Left lung (tissue), 4 donors: ENCODE measurements at regions not wholly inside any gene's neighbourhood (a gene's known extent, or its start where the extent isn't known, plus 50 kb on each side); places are given as distances from the start of the nearest gene placed in this dataset.

ENCODE experiments used
- ATAC-seq: fragments of 200-7000 bp; cut with Tn5 transposase; one replicate; pipeline ENCODE4 v1.9.1; 2020; ENCODE audit warnings: moderate library complexity
- DNase-seq, 4 donors: peaks; one replicate each; pipeline ENCODE4 v3.0.0-alpha.2; 2013 to 2020
- H3K27ac ChIP-seq, 2 donors: fragments of 200-600 bp; sonication (generic) in 1 of 2; one replicate each; pipeline versions ENCODE4 v1.5.0 to v1.8.0; 2020 to 2021
- H3K27me3 ChIP-seq, 2 donors: fragments of 200-600 bp; sonication (generic) in 1 of 2; one replicate each; pipeline versions ENCODE4 v1.5.0 to v1.8.0; 2020 to 2021
- H3K36me3 ChIP-seq, 2 donors: fragments of 200-600 bp; sonication (generic) in 1 of 2; one replicate each; pipeline versions ENCODE4 v1.5.0 to v1.8.0; 2020 to 2021
- H3K4me1 ChIP-seq, 2 donors: fragments of 200-600 bp; one replicate each; pipeline ENCODE4 v1.8.0; 2021
- H3K4me3 ChIP-seq, 2 donors: fragments of 200-600 bp; sonication (generic) in 1 of 2; one replicate each; pipeline versions ENCODE4 v1.5.0 to v1.8.0; 2020 to 2021; ENCODE audit warnings: mild to moderate bottlenecking in 1 of 2
- H3K9me3 ChIP-seq, 2 donors: fragments of 200-600 bp; sonication (generic) in 1 of 2; one replicate each; pipeline versions ENCODE4 v1.5.0 to v1.8.0; 2020 to 2021
- intact Hi-C, 2 donors: fragments of 100-400 bp; cut with DNase I; formaldehyde crosslinking; loops; one replicate each; pipeline versions ENCODE4 v1.11.2 to v1.14.2; 2022
- TF ChIP-seq, protein P1 (sequence below), 2 donors: fragments of 200-600 bp; sonication (generic) in 1 of 2; IDR thresholded peaks; one replicate each; pipeline versions ENCODE4 v1.5.0 to v1.8.0; 2021; ENCODE audit warnings: antibody characterized with exemption in 2 of 2
- donor health status: DM: no; HTN: yes; CAD: no.
- donor health status: DM: no; HTN: no; CAD: no.

DNA sequence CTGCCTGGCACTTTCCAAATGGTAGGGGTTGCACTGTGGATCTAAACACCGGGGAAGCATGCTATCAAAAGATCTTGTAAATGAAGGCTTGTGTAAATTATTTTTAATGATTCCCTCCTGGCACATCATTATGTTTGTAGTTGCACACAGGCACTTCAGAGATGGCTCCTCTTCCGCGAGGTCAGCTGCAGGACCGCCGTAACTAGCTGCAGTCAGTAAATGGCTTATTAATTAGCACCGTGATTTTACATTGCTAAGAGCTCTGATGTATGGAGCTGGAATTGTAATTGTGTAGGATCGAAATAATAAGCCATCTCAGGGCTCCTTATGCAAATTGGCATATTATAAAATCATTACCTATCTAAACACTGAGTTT, 397.6 kb upstream of the IRX1 start:
- peaks cover 8 to 64% of the 10 kb centered on the region in 2 donors for H3K27me3 ChIP-seq
- ATAC-seq, result no peak
- no peaks in the 10 kb centered on the region for H3K9me3 ChIP-seq
- no peak overlapping the region for H3K27ac ChIP-seq
- intact Hi-C loops, result no loop called here
- TF ChIP-seq, protein P1, sequence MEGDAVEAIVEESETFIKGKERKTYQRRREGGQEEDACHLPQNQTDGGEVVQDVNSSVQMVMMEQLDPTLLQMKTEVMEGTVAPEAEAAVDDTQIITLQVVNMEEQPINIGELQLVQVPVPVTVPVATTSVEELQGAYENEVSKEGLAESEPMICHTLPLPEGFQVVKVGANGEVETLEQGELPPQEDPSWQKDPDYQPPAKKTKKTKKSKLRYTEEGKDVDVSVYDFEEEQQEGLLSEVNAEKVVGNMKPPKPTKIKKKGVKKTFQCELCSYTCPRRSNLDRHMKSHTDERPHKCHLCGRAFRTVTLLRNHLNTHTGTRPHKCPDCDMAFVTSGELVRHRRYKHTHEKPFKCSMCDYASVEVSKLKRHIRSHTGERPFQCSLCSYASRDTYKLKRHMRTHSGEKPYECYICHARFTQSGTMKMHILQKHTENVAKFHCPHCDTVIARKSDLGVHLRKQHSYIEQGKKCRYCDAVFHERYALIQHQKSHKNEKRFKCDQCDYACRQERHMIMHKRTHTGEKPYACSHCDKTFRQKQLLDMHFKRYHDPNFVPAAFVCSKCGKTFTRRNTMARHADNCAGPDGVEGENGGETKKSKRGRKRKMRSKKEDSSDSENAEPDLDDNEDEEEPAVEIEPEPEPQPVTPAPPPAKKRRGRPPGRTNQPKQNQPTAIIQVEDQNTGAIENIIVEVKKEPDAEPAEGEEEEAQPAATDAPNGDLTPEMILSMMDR (IDR thresholded peaks at IDR 0.05), result no peak
- no peaks in the 10 kb centered on the region for H3K36me3 ChIP-seq
- H3K4me1 ChIP-seq, result no peaks in the 10 kb centered on the region
- H3K4me3 ChIP-seq, result no peak overlapping the region
- no peak for DNase-seq

DNA sequence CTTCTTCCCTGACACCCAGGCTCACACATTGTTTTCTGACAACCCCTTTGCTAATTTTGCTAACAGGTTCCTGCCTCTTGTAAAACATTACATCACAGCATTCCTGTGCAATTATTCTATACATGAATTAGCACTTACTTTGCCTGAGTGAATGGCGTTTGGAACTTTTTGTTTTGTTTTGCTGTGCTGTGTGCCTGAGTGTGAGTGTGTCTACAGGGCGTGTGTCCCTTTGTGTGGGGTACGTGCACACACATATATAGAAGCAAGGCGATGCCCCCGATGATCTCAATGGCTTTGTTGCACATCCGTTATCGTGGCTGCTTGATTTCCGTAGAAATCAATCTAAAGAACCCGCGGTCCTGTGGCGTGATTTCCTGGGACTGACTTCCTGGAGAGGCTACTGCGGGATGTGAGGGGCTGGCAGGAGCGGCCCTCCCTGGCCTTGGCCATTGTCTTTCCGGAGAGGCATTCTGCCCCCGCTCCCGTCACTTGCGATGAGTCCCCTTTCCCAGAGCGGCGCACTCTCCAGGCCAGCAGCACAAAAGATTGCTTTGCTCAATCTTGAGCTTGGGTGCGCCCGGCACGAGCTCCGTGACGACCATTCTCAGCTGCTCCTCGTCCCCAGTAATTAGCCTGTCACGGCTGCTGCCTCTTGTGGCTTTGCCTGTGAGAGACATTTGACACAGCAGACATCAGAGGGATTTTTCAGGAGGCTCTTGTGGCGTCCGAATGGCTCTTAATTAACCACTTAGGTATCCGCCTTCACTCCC, 398.1 kb upstream of the IRX1 start:
- DNase-seq, result peak in 2 of 4 donors; percentile 19 to 54
- peak; percentile 60 for ATAC-seq
- Histone ChIP-seq H3K9me3 (no peaks in the 10 kb centered on the region), H3K27me3 (peaks cover 8 to 64% of the 10 kb centered on the region in 2 donors), H3K27ac (no peak overlapping the region), H3K4me1 (no peaks in the 10 kb centered on the region), H3K36me3 (no peaks in the 10 kb centered on the region), H3K4me3 (no peak overlapping the region)
- TF ChIP-seq, protein P1 (IDR thresholded peaks at IDR 0.05), result no peak
- intact Hi-C loops, result no loop called here

DNA sequence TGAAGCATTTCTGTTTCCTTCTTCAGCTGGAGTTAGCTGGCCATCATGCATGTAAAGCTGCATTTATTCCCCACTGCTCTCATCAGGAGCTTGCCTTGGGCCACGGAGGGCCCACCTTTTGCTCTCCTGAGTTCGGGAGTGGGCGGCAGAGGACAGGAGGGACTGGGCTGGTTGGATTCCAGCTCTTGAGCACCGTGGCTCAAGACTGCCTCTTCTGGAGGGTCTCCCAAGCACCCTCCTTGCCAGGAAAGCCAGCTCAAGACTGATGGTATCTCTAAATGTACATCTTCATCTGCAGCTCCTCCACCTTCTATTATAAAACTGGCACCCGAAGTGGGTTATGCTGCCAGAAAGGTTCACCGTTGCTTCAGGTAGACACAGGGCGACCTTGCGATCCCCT, 399.6 kb upstream of the IRX1 start:
- Histone ChIP-seq H3K36me3 (no peaks in the 10 kb centered on the region), H3K27ac (no peak overlapping the region), H3K4me3 (no peak overlapping the region), H3K4me1 (no peaks in the 10 kb centered on the region), H3K9me3 (no peaks in the 10 kb centered on the region), H3K27me3 (peaks cover 8 to 64% of the 10 kb centered on the region in 2 donors)
- no peak for ATAC-seq
- intact Hi-C loops, result no loop called here
- peak in 1 of 4 donors; percentile 31 for DNase-seq
- TF ChIP-seq, protein P1 (IDR thresholded peaks at IDR 0.05), result no peak

DNA sequence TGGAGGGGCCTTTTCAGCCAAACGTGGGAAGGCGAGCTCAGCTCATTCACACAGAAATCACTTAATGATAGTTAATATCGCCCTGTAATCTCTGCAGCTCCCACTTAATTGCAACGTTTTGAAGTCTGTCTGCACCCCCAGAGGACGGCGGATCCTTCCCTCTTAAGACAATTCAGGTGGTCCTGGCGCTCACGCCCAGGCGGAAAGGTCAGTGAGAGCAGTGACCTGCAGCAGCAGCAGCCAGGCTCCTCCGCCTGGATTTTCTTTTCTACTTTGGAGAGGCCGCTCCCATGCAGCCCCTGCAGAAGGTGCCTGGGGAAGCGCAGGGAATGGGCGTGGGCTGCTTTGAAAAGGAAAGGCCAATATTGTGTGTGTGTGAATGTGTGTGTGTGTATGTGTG, 400.9 kb upstream of the IRX1 start:
- ATAC-seq (no peak), DNase-seq (peak in 1 of 4 donors; percentile 39)
- TF ChIP-seq, protein P1 (IDR thresholded peaks at IDR 0.05), result no peak
- H3K4me1 ChIP-seq, result no peaks in the 10 kb centered on the region
- no peaks in the 10 kb centered on the region for H3K9me3 ChIP-seq
- no peaks in the 10 kb centered on the region for H3K36me3 ChIP-seq
- no peak overlapping the region for H3K27ac ChIP-seq
- intact Hi-C loops, result no loop called here
- H3K27me3 ChIP-seq, result peaks cover 8 to 56% of the 10 kb centered on the region in 2 donors
- H3K4me3 ChIP-seq, result no peak overlapping the region

DNA sequence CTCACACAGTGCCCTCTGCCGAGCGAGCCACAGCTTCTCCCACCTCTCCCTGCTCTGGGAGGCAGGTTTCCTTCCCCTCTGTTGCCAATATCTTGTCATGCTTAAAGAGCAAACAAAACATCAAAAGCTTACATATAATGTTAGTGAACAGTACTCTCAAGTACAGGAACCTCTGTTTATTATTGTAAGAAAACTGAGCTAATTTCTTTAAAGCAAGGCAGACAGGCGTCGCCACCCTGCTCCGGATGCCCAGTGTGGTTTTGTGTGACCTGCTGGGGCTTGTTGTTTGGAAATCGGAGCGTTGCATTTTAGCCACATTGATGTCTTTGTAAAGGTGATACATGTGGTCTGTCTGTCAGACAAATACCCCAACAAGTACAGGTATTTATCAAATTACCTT, 401.4 kb upstream of the IRX1 start:
- no peak overlapping the region for H3K4me3 ChIP-seq
- H3K27ac ChIP-seq, result no peak overlapping the region
- intact Hi-C loops, result no loop called here
- no peaks in the 10 kb centered on the region for H3K9me3 ChIP-seq
- ATAC-seq (no peak), DNase-seq (peak in 1 of 4 donors; percentile 13)
- H3K27me3 ChIP-seq, result peaks cover 8 to 52% of the 10 kb centered on the region in 2 donors
- TF ChIP-seq, protein P1 (IDR thresholded peaks at IDR 0.05), result no peak
- H3K4me1 ChIP-seq, result no peaks in the 10 kb centered on the region
- no peaks in the 10 kb centered on the region for H3K36me3 ChIP-seq
